GM12878 (cell line): ENCODE measurements at regions not wholly inside any gene's neighbourhood (a gene's known extent, or its start where the extent isn't known, plus 50 kb on each side); places are given as distances from the start of the nearest gene placed in this dataset.

Experiments
- ATAC-seq: fragments of 200-7000 bp; cut with Tn5 transposase; 3 replicates; pipeline ENCODE4 v1.9.1; 2020; ENCODE audit warnings: mild to moderate bottlenecking, moderate library complexity
- BruUV-seq: library from RNA; stranded (reverse); fragments of 400-500 nt; replicated peaks from 2 replicates; lab custom pipeline; 2021; lab: Mats Ljungman, UMichigan
- CTCF ChIA-PET: fragments of 300-600 bp; sonication (Branson Sonifier 250); formaldehyde crosslinking; extraction: SDS; loops from one replicate; lab custom pipeline; 2021; ENCODE audit warnings: inconsistent platforms; lab: Yijun Ruan, JAX
- POLR2A ChIA-PET: fragments of 350-600 bp; formaldehyde crosslinking; extraction: SDS; loops from one replicate; lab custom pipeline; 2021; ENCODE audit warnings: inconsistent platforms; lab: Charles Lee
- RAD21 ChIA-PET: fragments of 300-600 bp; sonication (Branson Sonifier 250); formaldehyde crosslinking; loops from one replicate; lab custom pipeline; 2023; ENCODE audit warnings: antibody characterized with exemption; ENCODE audit not compliant: unreplicated experiment; lab: Charles Lee
- SMC1A ChIA-PET: fragments of 300-600 bp; sonication (Branson Sonifier 250); formaldehyde crosslinking; loops from one replicate; lab custom pipeline; 2023; ENCODE audit not compliant: unreplicated experiment, uncharacterized antibody; lab: Charles Lee
- DNase-seq: peaks from one replicate; pipeline ENCODE4 v3.0.0-alpha.2; 2011; ENCODE audit warnings: low read depth, low spot score
- FAIRE-seq: peaks from 3 replicates; lab custom pipeline; 2011; peaks lifted over from hg19 to GRCh38; lab: Jason Lieb, UNC
- H2AFZ ChIP-seq: 2 replicates; pipeline ENCODE4 v1.6.0; 2011; ENCODE audit warnings: low read depth, low read length, control low read depth; ENCODE audit not compliant: control insufficient read depth
- H3K27ac ChIP-seq: 2 replicates; pipeline ENCODE4 v1.5.1; 2011; ENCODE audit warnings: control low read depth; ENCODE audit not compliant: control insufficient read depth, insufficient read depth
- H3K27me3 ChIP-seq, 2 experiments: replicated peaks in 1 of 2; 2 replicates each; pipeline versions ENCODE4 v1.6.0 to v1.6.1; 2011; ENCODE audit warnings: low read length in 1 of 2; ENCODE audit not compliant: control insufficient read depth in 2 of 2, insufficient read depth in 2 of 2
- H3K36me3 ChIP-seq, 2 experiments: 2 replicates each; pipeline ENCODE4 v1.5.1; 2011; ENCODE audit warnings: low read length in 1 of 2; ENCODE audit not compliant: control insufficient read depth in 2 of 2, insufficient read depth in 2 of 2
- H3K4me1 ChIP-seq: 2 replicates; pipeline ENCODE4 v1.6.1; 2011; ENCODE audit warnings: mild to moderate bottlenecking, low read length, moderate library complexity, mixed read lengths; ENCODE audit not compliant: control insufficient read depth, insufficient read depth
- H3K4me2 ChIP-seq: 2 replicates; pipeline ENCODE4 v1.6.0; 2011; ENCODE audit warnings: control low read depth; ENCODE audit not compliant: control insufficient read depth, insufficient read depth
- H3K4me3 ChIP-seq: fragments of 200-600 bp; sonication (generic); 2 replicates; pipeline ENCODE4 v1.5.1; 2016
- H3K79me2 ChIP-seq: 2 replicates; pipeline ENCODE4 v1.6.0; 2011; ENCODE audit warnings: low read length; ENCODE audit not compliant: control insufficient read depth, insufficient read depth
- H3K9ac ChIP-seq: 2 replicates; pipeline ENCODE4 v1.8.0; 2011; ENCODE audit warnings: low read length, control low read depth, mixed read lengths; ENCODE audit not compliant: control insufficient read depth, insufficient read depth
- H3K9me3 ChIP-seq: replicated peaks from 3 replicates; pipeline ENCODE4 v1.5.1; 2011; ENCODE audit warnings: mild to moderate bottlenecking, low read length; ENCODE audit not compliant: control insufficient read depth, insufficient read depth
- H4K20me1 ChIP-seq: 2 replicates; pipeline ENCODE4 v1.6.0; 2011; ENCODE audit not compliant: control insufficient read depth, insufficient read depth
- BCL11A ChIP-seq: IDR thresholded peaks from 2 replicates; pipeline ENCODE4 v1.6.1; 2011; ENCODE audit warnings: low read depth, low read length
- CBFB ChIP-seq: IDR thresholded peaks from 2 replicates; pipeline ENCODE4 v1.6.1; 2016; ENCODE audit warnings: antibody characterized with exemption, low read depth
- CBX3 ChIP-seq: fragments of 200-600 bp; sonication (generic); IDR thresholded peaks from 2 replicates; pipeline ENCODE4 v1.6.1; 2016; ENCODE audit warnings: low read depth, borderline replicate concordance
- ESRRA ChIP-seq: IDR thresholded peaks from 2 replicates; pipeline ENCODE4 v1.6.1; 2012; ENCODE audit warnings: mild to moderate bottlenecking, low read length, improper control_type of control experiment
- SMAD1 ChIP-seq: fragments of 450-650 bp; IDR thresholded peaks from 2 replicates; pipeline ENCODE4 v1.6.1; 2018; ENCODE audit warnings: mild to moderate bottlenecking, low read depth; ENCODE audit not compliant: partially characterized antibody
- SRF ChIP-seq, 2 experiments: IDR thresholded peaks; 2 replicates each; pipeline ENCODE4 v1.6.1; 2011; ENCODE audit warnings: low read depth in 2 of 2, low read length in 2 of 2, mild to moderate bottlenecking in 1 of 2, moderate library complexity in 1 of 2
- STAT1 ChIP-seq: fragments of 450-650 bp; conservative IDR thresholded peaks from 2 replicates; pipeline ENCODE4 v1.6.1; 2014; ENCODE audit warnings: antibody characterized with exemption, mild to moderate bottlenecking
- ZNF622 ChIP-seq: fragments of 450-650 bp; IDR thresholded peaks from 2 replicates; pipeline ENCODE4 v1.6.1; 2017; ENCODE audit warnings: mild to moderate bottlenecking, inconsistent platforms
- WGBS: methylation state at CpG from one replicate; pipeline ENCODE4 v1.1.6; 2016; ENCODE audit warnings: low lambda C conversion rate; ENCODE audit not compliant: insufficient replicate concordance, insufficient coverage; ENCODE audit errors: missing lambda C conversion rate; 5-methylcytosine and 5-hydroxymethylcytosine counted together
- in situ Hi-C: fragments of 300-500 bp; cut with MboI; formaldehyde crosslinking; loops from 9 replicates; pipeline ENCODE4 v1.14.3; 2018; ENCODE audit warnings: mixed read lengths
- intact Hi-C: fragments of 100-400 bp; cut with micrococcal nuclease; formaldehyde crosslinking; loops from one replicate; pipeline ENCODE4 v1.14.2; 2022; ENCODE audit not compliant: unreplicated experiment
- TF ChIP-seq, protein P1 (sequence below): IDR thresholded peaks from 2 replicates; pipeline ENCODE4 v1.6.1; 2011; ENCODE audit warnings: borderline replicate concordance, low read depth, mild to moderate bottlenecking, moderate library complexity, low read length; ENCODE audit not compliant: insufficient read depth, poor library complexity, severe bottlenecking
- TF ChIP-seq, protein P2 (sequence below), 3 experiments: IDR thresholded peaks in 2 of 3; conservative IDR thresholded peaks in 1 of 3; 2 replicates each; pipeline ENCODE4 v1.5.1; 2011; ENCODE audit warnings: low read depth in 3 of 3, low read length in 3 of 3, mild to moderate bottlenecking in 3 of 3, control low read depth in 2 of 3, moderate library complexity in 2 of 3, inconsistent platforms in 1 of 3, mixed read lengths in 1 of 3; ENCODE audit not compliant: control insufficient read depth in 2 of 3, insufficient read depth in 1 of 3; ENCODE audit errors: extremely low read depth in 1 of 3
- TF ChIP-seq, protein P3 (sequence below): fragments of 450-650 bp; formaldehyde crosslinking; IDR thresholded peaks from 2 replicates; pipeline ENCODE4 v1.5.0; 2022; ENCODE audit warnings: mild to moderate bottlenecking, missing genetic modification characterization
- TF ChIP-seq, protein P4 (sequence below): fragments of 150-350 bp; IDR thresholded peaks from 2 replicates; pipeline ENCODE4 v1.6.1; 2016; ENCODE audit warnings: low read depth, low read length
- TF ChIP-seq, protein P5 (sequence below): fragments of 450-650 bp; IDR thresholded peaks from 2 replicates; pipeline ENCODE4 v1.6.1; 2016; ENCODE audit warnings: mild to moderate bottlenecking

DNA sequence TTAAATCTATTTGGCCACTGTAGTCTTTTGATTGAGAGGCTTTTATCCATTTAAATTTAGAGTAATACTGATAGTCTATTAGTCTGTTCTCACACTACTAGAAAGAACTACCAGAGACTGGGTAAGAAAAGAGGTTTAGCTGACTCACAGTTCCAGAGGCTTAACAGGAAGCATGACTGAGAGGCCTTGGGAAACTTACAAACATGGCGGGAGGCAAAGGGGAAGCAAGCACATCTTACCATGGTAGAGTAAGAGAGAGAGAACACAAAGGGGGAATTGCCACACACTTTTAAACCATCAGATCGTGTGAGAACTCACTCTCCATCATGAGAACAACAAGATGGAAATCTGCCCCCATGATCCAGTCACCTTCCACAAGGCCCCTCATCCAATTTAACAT lies 410.9 kb downstream of the PDGFC start:
- ChIA-PET POLR2A (no interaction called here), CTCF (no interaction called here), RAD21 (no interaction called here), SMC1A (no interaction called here)
- no peaks in the 10 kb centered on the region for H3K36me3 ChIP-seq
- H3K79me2 ChIP-seq = no peaks in the 10 kb centered on the region
- no peaks in the 10 kb centered on the region for H3K9me3 ChIP-seq
- no peaks in the 10 kb centered on the region for H3K4me1 ChIP-seq
- ATAC-seq (no peak), DNase-seq (no peak), FAIRE-seq (no peak)
- H3K9ac ChIP-seq = no peak overlapping the region
- H3K4me2 ChIP-seq = no peak overlapping the region
- in situ Hi-C loops = no loop called here
- no TSS peak for BruUV-seq
- H3K27me3 ChIP-seq = no peaks in the 10 kb centered on the region
- no peak overlapping the region for H3K4me3 ChIP-seq
- WGBS = 37% methylated on average over 2 of the region's 2 CpGs
- no peaks in the 10 kb centered on the region for H4K20me1 ChIP-seq
- H2AFZ ChIP-seq = no peak overlapping the region
- intact Hi-C loops = no loop called here
- no peak overlapping the region for H3K27ac ChIP-seq
- TF ChIP-seq SRF (IDR thresholded peaks at IDR 0.05; ENCODE audit: low read depth in 2 of 2, low read length in 2 of 2) = no peak
- TF ChIP-seq, protein P1, sequence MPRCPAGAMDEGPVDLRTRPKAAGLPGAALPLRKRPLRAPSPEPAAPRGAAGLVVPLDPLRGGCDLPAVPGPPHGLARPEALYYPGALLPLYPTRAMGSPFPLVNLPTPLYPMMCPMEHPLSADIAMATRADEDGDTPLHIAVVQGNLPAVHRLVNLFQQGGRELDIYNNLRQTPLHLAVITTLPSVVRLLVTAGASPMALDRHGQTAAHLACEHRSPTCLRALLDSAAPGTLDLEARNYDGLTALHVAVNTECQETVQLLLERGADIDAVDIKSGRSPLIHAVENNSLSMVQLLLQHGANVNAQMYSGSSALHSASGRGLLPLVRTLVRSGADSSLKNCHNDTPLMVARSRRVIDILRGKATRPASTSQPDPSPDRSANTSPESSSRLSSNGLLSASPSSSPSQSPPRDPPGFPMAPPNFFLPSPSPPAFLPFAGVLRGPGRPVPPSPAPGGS = no peak
- no peak for TF ChIP-seq ESRRA
- TF ChIP-seq BCL11A = no peak
- TF ChIP-seq, protein P2, sequence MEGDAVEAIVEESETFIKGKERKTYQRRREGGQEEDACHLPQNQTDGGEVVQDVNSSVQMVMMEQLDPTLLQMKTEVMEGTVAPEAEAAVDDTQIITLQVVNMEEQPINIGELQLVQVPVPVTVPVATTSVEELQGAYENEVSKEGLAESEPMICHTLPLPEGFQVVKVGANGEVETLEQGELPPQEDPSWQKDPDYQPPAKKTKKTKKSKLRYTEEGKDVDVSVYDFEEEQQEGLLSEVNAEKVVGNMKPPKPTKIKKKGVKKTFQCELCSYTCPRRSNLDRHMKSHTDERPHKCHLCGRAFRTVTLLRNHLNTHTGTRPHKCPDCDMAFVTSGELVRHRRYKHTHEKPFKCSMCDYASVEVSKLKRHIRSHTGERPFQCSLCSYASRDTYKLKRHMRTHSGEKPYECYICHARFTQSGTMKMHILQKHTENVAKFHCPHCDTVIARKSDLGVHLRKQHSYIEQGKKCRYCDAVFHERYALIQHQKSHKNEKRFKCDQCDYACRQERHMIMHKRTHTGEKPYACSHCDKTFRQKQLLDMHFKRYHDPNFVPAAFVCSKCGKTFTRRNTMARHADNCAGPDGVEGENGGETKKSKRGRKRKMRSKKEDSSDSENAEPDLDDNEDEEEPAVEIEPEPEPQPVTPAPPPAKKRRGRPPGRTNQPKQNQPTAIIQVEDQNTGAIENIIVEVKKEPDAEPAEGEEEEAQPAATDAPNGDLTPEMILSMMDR (IDR thresholded peaks at IDR 0.05 in 2 of 3, conservative IDR thresholded peaks at IDR 0.05 in 1 of 3; ENCODE audit: control insufficient read depth in 2 of 3, extremely low read depth in 1 of 3, insufficient read depth in 1 of 3, low read depth in 3 of 3, low read length in 3 of 3) = no peak
- TF ChIP-seq, protein P3, sequence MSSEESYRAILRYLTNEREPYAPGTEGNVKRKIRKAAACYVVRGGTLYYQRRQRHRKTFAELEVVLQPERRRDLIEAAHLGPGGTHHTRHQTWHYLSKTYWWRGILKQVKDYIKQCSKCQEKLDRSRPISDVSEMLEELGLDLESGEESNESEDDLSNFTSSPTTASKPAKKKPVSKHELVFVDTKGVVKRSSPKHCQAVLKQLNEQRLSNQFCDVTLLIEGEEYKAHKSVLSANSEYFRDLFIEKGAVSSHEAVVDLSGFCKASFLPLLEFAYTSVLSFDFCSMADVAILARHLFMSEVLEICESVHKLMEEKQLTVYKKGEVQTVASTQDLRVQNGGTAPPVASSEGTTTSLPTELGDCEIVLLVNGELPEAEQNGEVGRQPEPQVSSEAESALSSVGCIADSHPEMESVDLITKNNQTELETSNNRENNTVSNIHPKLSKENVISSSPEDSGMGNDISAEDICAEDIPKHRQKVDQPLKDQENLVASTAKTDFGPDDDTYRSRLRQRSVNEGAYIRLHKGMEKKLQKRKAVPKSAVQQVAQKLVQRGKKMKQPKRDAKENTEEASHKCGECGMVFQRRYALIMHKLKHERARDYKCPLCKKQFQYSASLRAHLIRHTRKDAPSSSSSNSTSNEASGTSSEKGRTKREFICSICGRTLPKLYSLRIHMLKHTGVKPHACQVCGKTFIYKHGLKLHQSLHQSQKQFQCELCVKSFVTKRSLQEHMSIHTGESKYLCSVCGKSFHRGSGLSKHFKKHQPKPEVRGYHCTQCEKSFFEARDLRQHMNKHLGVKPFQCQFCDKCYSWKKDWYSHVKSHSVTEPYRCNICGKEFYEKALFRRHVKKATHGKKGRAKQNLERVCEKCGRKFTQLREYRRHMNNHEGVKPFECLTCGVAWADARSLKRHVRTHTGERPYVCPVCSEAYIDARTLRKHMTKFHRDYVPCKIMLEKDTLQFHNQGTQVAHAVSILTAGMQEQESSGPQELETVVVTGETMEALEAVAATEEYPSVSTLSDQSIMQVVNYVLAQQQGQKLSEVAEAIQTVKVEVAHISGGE = no peak
- no peak for TF ChIP-seq SMAD1
- TF ChIP-seq CBFB = no peak
- TF ChIP-seq, protein P4, sequence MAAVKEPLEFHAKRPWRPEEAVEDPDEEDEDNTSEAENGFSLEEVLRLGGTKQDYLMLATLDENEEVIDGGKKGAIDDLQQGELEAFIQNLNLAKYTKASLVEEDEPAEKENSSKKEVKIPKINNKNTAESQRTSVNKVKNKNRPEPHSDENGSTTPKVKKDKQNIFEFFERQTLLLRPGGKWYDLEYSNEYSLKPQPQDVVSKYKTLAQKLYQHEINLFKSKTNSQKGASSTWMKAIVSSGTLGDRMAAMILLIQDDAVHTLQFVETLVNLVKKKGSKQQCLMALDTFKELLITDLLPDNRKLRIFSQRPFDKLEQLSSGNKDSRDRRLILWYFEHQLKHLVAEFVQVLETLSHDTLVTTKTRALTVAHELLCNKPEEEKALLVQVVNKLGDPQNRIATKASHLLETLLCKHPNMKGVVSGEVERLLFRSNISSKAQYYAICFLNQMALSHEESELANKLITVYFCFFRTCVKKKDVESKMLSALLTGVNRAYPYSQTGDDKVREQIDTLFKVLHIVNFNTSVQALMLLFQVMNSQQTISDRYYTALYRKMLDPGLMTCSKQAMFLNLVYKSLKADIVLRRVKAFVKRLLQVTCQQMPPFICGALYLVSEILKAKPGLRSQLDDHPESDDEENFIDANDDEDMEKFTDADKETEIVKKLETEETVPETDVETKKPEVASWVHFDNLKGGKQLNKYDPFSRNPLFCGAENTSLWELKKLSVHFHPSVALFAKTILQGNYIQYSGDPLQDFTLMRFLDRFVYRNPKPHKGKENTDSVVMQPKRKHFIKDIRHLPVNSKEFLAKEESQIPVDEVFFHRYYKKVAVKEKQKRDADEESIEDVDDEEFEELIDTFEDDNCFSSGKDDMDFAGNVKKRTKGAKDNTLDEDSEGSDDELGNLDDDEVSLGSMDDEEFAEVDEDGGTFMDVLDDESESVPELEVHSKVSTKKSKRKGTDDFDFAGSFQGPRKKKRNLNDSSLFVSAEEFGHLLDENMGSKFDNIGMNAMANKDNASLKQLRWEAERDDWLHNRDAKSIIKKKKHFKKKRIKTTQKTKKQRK = no peak
- no peak for TF ChIP-seq STAT1
- TF ChIP-seq, protein P5, sequence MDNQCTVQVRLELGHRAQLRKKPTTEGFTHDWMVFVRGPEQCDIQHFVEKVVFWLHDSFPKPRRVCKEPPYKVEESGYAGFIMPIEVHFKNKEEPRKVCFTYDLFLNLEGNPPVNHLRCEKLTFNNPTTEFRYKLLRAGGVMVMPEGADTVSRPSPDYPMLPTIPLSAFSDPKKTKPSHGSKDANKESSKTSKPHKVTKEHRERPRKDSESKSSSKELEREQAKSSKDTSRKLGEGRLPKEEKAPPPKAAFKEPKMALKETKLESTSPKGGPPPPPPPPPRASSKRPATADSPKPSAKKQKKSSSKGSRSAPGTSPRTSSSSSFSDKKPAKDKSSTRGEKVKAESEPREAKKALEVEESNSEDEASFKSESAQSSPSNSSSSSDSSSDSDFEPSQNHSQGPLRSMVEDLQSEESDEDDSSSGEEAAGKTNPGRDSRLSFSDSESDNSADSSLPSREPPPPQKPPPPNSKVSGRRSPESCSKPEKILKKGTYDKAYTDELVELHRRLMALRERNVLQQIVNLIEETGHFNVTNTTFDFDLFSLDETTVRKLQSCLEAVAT = no peak
- TF ChIP-seq CBX3 = no peak
- TF ChIP-seq ZNF622 = no peak
